ENCODE measurements at regions not wholly inside any gene's neighbourhood (a gene's known extent, or its start where the extent isn't known, plus 50 kb on each side); places are given as distances from the start of the nearest gene placed in this dataset.
A peak's percentile ranks its signal among the peaks of the same experiment; 100 is the strongest.

DNA sequence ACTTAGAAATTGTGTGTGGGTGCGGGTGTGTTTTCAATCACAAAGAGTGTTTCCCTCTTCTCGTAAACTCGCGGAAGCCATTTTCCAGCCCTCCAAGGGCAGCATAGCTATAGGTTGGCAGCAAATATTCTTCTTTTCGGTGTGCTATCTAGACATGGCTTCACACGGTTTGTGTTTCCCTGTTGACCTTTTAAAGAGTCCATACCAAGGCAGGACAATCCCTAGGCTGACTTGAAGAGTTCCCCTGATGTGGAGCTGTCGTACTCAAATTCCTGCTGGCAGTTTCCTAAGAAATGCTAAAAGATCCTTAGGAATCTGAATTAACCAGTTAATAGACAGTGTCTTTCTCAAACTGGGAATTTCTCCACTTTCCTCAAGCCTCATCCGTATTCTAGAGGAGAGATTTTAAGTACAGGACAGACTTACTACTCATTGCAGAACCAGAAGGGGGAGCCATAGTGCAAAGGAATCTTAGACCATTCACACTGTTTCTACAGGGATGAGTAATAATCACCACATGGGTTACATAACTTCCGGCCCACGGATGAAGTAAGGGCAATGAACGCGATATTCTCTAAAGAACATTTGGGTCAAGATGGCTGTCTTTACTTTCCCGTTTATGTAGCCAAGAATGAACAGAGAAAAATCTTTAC lies 288.6 kb upstream of the ELAC2 start:
- DNase-seq (ENCODE audit: low read depth, low spot score) = peak; percentile 70

DNA sequence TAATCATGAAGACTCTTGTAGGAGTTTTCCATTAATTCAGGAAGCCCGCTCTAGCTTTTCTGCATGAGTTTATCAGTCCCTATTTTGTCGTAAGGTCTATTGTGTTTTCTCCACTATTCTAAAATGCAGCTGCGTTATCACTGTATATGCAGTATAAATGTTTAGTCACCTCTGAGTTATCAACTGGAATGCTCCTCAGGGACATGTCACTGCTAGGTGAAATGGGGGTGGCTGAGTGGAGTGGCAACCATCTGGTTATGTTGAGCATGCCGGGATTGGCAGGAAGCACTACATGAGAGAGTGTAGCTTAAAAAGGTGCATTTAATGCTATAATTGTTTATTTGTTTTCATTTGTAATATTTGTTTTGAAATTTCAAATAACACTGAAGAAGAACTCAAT lies 285.2 kb upstream of the ELAC2 start:
- DNase-seq (ENCODE audit: low read depth, low spot score) = no peak

DNA sequence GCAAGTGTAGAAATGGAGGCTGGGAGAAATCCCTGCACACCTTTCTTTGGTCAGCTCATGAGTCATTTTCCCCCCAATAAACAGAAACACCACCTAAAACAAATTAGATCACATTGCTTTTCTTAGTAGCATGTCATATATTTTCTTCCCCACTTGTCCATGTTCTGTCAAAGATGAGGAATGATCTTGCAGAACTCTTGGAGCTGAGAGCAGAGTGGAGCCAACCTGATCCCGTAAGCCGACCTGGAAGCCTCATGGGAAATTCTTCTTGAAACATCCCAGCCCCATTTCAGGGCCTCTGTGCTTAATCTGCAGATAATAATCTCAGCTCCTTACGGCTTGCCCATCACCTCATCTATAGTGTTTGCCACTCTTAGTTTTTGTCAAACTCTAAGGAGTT lies 284.6 kb upstream of the ELAC2 start:
- DNase-seq (ENCODE audit: low read depth, low spot score) = no peak

DNA sequence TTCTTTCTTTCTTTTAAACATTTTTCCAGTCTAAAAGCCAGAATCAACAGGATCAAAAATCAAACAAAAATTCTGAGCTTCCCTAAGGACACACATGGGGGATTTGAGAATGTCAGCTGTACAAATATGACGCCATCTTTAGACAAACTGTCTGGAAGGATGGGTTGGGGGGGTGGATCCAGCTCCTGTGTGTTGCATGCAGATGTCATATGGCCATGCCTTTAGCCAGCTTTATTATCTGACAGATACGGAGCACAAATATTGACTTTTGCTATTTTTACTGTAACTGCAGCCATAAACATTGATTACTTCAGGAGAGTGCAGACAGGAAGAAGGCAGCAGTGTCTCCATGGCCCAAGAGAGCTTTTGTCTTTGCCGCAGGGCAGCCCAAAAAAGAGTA lies 279.4 kb upstream of the ELAC2 start:
- DNase-seq (ENCODE audit: low read depth, low spot score) = no peak

DNA sequence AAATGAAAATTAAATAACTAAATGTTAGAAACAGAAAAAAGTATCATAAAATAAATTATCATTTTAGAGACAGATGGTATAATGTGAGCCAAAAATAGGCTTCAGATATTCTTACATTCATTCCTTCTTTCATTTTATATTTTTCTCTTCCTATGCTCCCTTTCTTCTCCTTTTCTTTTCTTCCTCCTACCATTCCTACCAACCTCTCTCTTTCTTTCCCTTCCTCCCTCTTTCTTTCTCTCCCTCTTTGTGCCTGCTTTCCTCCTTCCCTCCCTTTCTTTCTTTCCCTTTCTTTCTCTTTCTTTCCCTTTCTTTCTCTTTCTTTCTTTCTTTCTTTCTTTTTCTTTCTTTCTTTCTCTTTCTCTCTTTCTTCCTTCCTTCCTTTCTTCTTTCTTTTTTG lies 275.6 kb upstream of the ELAC2 start:
- no peak for DNase-seq (ENCODE audit: low read depth, low spot score)

DNA sequence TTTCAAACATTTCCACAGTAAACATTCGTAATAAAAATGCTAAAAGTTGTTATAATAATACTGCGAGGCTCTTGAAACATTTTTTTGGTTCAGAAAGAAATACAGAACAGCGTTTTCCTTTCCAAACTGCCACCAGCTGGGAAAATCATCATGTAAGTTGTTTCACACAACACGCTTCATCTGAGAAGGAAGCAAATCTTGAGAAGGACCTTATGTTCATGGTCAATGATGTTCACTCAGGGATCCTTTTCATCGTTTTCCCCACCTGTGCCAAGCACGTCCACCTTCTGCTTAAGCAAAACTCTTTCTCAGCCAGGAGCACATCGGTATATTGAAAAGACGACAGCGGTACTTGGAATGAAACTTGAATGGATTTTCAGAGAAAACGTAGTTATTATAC lies 274.5 kb upstream of the ELAC2 start:
- DNase-seq (ENCODE audit: low read depth, low spot score) = no peak

DNA sequence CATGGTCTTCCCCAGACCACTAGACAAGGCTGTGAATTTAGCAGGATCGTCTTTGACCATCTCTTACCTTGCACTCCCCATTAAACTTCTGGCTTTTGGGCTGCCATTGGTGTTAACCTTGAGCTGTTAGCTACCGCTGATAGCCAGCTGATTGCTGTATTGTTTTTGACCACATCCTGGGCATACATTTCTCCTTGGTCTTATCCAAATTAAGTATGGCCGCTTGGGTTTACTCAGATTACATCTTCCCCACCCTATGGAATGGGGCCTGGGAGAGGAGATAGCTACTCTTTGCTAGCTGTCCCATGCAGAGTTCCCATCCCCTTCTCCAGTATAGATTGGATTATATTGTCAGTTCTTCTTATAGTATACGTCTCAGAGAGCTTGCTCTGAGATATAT lies 270.4 kb upstream of the ELAC2 start:
- DNase-seq (ENCODE audit: low read depth, low spot score) = no peak

DNA sequence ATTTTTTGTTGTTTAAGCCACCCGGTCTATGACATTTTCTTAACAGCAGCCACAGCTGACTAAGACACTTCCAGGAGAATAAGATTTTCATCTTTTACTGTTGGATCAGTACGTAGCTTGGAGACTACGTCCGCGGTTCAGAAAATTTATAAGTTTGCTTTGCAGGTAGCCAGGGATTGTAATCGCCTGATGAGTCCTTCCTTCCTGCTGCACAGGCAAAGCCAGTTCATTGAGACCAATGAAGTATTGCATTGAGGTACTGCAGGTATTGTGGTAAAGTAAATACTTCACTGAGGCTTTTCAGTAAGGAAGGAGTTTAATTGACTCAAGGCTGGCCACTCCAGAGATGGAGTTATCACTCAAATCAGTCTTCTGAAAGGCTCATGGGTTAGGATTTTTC lies 269.4 kb upstream of the ELAC2 start:
- DNase-seq (ENCODE audit: low read depth, low spot score) = no peak

DNA sequence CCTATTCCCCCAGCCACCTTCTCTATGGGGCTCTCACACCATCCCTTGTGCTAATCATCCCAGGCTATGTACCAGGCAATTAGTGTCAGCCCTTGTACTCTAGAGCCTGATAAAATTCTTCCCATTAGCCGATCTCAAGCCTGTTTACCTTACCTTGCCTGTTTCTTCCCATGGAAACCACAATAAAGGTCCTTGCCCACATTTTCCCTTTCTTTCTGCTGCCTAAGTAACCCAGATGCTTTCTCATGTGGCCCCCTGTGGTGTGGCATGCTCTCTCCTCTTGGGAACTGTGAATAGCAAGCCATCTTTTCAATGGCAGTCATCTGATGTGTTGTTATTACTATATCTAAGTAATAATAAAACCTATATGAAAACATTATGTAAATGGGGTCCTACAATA lies 265.8 kb upstream of the ELAC2 start:
- no peak for DNase-seq (ENCODE audit: low read depth, low spot score)

DNA sequence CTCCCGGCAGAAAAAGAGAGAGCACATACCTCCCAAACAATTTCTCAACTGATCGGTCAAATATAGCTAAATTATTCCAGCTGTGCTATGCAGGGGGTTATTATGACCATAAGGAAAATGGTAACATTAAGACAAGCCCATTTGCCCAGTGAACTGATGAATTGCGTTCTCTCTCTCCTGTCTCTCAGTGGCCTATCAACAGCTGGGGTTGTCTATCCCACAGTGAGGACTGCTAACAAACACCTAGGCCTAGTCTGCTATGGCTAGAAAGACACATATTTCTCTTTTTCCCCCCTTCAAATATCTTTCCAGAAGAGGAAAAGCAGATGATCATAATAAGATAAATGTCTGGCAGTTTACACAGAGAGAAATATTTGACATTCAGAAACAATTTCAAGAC lies 263.8 kb upstream of the ELAC2 start:
- no peak for DNase-seq (ENCODE audit: low read depth, low spot score)

DNA sequence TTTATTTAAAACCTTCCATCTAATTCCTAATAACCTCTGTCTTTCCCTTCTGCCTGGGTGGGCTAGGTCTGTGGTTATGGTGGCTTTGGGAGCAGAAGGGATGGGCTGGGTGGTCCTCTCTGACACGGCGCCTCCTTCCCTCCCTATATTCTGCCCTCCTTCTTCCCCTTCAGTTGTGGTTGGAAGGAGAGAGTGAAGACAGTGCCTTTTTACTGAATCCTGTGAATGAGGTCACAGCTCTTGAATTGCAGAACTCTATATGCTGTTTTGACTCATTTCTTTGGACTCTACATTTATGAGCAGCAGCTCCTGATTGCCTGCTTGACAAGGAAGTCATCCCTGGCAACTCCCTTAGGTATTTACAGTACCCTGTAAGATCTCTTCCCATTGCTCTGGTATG lies 256.0 kb upstream of the ELAC2 start:
- no peak for DNase-seq (ENCODE audit: low read depth, low spot score)

DNA sequence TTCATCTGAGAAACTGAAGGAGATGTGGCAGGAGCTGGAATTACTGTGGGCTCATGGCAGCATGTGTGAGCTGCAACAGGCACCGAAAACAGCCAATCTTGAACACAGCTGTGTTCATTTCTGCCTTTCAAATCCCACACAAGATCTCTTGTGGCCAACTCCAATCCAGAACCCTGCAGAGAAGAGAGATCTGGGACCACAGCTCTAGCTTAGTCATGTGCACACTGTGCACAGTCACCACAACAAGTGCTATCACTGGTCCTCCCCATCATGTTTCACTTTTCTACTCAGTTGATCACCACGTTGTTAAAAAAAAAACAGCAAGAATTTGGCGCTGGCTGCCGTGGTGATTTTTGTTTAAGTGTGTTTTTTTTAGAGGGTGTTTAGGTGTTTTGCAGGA lies 254.5 kb upstream of the ELAC2 start:
- DNase-seq (ENCODE audit: low read depth, low spot score) = no peak

DNA sequence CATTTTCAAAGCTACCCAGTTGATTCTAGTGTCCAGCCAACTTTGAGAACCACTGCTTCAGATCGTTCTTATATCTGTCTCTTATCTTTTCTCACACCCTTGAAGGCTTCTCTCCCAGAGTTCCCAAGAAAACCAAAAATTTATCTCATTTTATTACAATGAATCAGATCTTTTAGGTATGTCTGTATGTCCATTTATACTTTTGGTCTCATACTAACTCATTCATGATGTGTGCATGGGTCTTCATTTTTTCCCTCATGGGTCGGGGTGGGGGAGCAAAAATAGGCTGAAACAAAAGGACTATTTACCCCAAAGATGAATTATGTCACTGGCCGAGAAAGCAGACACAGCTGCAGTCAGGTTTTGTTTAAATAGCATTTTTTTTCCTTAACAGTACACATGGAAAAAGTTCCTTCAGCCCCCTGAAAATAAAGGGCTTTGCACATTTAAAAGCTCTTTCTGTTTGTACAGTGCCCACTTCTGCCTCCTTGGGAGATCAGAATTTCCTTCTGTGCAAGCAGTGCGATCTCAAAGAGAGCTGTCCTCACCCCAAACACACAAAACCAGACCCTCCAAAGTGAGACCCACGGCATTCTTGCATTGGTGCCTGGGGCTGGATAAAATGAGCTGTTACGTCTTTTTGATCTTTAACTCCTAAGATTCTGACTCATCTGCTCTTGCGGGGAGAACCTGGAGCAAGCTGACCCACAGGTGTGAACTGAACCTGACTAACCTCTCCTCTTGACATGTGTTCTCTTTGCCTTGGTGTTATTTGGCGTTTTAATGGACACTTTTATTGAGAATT lies 251.2 kb upstream of the ELAC2 start:
- no peak for DNase-seq (ENCODE audit: low read depth, low spot score)

DNA sequence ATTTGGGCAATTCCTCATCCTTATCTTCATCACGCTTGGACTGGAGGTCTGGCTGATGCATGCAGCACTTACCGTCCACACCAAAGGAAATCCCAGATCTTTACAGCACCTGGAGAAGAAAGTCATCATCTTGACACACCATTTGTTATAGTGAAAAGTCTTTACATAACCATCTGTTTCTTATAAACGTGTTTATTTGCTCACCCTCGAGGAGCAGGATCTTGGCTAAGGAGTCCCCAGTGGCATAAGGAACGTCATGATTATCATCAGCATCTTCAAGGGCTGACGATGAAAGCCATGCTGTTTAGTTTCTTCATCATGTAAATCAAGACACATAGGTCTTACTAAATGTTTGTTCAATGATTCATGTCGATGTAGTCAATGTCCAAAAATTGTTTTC lies 248.8 kb upstream of the ELAC2 start:
- no peak for DNase-seq (ENCODE audit: low read depth, low spot score)

DNA sequence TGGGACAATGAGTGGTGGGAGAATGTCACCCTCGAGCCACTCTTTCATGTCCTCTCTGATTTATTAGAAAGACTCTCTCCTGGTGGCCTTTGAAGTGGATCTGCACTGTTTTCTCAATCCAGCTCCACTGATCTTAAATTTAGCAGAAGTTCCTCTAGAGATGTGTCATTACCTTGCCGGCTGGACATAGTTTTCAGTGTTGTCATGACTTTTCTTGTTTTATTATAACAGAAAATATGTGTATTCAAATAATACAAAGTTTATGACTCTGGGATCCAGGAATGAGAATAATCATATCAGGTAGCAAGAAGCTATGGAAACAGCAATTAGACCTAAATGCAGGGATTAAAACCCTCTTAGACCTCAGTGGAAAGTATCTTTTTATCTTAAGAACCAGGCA lies 247.5 kb upstream of the ELAC2 start:
- DNase-seq (ENCODE audit: low read depth, low spot score) = no peak

DNA sequence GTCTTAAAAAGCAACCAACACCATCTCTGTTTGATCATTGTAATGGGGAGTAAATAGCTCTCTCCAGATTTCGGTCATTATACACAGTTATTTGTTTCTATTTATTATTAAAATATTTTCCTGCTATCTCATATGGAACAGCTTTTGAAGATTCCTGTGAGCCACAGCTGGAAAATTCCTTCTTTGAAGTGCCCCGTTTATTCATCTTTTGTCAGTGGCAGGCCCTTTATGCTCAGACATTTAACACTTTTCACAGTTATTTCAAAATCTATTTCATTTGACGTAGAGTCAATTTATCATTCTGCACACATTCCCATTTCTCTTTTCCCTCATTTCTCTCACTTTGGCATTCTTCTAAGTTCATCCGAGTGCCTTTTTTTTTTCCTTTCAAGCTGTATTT lies 245.9 kb upstream of the ELAC2 start:
- no peak for DNase-seq (ENCODE audit: low read depth, low spot score)

DNA sequence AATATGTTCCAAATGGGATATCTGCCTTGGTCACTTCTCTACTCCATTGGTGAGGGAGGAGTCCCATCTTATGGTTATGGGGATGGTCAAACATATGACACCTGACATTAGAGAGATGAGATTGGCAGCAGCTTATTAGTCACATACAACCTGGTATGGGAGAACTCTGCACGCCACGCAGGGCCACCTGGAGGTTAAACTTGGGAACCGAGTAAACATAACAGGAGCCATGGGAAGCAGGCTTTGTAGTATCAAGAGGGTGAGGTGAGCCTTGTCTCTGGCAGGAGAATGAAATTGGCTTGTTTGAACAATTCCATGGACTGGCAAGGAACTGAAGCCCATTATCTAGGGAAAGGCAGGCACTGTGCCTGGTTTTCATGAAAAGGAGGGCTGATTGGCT lies 238.7 kb upstream of the ELAC2 start:
- no peak for DNase-seq (ENCODE audit: low read depth, low spot score)

DNA sequence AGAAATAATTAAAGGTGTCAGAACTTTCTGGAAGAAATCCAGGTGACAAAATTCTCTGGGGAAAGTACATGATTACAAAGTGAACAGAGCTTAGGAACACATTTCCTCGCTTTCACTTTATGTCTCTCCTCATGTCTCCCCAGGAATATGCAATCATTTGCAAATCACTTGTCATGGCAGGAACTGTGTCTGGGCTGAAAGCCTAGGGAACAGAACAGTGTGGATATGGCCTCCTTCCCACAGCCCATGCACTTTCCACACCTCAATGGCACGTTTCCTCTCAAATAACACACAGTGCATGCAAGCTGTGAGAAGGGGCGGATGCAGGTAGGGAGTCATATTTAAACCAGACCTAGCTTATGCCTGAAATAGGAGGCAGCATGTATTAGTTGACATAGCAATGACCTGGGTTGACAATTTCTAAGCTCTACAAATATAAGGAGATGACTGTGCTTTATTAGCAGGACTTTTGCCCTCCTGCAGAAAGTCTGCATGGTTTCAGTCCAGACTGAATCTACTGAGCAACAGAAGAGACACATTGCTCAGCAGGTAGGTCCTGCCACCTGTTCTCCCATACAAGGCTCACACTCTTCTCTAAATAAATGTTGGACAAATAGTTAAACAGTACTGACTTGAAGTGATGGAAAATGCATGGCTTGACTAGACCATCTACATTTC lies 236.0 kb upstream of the ELAC2 start:
- DNase-seq (ENCODE audit: low read depth, low spot score) = no peak

DNA sequence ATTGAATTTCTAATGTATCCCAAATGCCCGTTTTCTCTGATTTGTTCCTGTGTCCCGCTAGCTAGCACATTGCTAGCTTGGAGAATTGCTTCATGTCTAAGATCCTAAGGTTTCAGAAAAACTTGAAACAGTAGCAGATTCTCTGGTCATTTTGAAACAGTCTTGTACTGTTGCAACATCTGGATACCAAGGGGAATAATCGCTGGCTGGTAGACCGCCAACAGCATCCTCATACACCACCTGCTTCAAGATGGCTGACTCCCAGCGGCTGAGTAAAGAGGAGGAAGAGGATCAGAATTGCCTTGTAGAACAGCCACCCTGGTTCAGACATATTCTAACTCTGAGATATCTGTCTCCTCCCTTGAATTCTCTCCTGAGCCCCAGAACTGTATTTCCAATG lies 226.7 kb upstream of the ELAC2 start:
- no peak for DNase-seq (ENCODE audit: low read depth, low spot score)

DNA sequence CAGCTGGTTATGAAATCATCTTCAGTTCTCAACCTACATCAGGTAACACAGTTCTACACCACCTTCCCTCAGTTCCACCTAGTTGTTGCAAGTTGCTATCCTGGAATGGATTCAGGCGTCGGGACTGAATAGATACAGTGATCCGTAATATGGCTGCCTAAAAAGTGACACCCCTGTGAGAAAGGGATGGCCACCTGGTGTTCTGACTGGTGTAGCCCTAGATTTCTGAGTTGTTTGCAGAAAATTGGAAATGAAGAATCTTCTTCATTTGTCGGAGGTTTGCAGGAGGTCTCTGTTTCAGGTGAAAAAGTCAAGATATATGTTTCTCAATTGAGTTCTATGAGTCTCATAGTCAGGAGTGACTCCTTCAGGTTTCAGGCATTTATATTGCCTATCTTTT lies 225.8 kb upstream of the ELAC2 start:
- DNase-seq (ENCODE audit: low read depth, low spot score) = no peak

DNA sequence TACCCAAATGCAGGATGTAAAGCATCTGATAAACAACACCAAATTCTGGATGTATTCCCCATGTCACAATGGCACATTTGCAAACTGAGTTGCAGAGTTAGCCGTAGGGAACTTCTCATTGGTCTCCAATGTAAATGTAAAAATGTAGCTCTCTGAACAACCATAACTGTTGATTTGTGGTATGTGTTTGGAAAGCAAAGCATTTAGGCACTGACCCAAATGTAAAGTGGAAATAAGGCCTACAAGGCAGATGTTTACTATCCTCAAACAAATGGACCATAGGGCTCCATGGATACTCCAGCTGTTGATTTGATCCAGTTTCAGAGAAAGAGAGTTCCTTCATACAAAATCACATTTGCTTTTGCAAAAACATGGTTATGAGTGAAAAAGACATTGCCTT lies 223.0 kb upstream of the ELAC2 start:
- DNase-seq (ENCODE audit: low read depth, low spot score) = no peak

DNA sequence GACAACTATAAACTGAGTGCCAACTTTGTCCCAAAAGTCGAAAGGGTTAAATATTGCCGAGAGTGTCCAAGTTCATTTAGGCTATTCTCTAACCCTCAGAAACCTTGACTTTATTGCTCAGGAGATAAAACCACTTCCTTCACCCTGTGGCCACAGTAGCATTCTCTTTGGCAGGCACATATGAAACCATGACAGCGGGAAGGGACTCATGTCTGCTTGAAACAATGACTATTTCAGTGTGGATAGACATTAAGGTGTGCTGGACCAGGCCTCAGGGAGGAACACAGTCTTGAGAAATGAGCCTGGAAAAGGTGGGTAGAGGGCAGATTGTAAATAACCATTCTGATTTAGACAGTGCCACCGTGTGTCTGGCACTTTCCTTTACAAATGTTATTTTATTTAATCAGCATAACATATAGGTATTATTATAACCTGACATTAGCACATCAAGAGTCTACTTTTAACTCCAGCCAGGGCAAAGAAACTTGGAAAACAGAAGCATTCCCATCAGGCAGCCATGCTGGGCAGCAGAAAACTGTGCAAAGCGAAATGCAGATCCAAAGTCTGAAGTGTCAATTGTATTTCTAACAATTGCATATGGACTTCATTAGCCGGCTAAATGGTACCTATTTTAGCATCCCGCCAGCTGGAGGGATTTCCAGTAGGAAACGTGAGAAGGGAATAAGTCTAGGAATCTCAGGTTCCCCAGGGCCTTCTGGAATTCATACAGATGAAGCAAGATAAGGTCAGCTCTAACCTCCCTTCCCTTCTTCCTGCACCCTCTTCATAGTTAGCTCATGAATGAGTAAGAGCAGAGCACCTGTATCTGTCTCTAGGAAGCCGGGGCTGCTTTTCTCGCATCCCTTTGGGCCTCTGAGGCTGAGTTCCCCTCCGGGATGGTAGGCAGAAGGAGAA lies 212.8 kb upstream of the ELAC2 start:
- no peak for DNase-seq (ENCODE audit: low read depth, low spot score)

Measured in iPS DF 19.7 (cell line).